COR-L47 (cell line): ENCODE measurements at regions not wholly inside any gene's neighbourhood (a gene's known extent, or its start where the extent isn't known, plus 50 kb on each side); places are given as distances from the start of the nearest gene placed in this dataset.

ENCODE experiments used
- DNase-seq: peaks from one replicate; lab custom pipeline; 2025; lab: John Stamatoyannopoulos, UW

GRCh38 chrY:21174697-21175463, 336.3 kb upstream of the RBMY1B start:
- no peak for DNase-seq

- DNase-seq: no peak
Observed at GRCh38 chrY:21175505-21175904, 335.6 kb upstream of the RBMY1B start.

GRCh38 chrY:21177306-21177800, 333.8 kb upstream of the RBMY1B start:
- no peak for DNase-seq

DNA sequence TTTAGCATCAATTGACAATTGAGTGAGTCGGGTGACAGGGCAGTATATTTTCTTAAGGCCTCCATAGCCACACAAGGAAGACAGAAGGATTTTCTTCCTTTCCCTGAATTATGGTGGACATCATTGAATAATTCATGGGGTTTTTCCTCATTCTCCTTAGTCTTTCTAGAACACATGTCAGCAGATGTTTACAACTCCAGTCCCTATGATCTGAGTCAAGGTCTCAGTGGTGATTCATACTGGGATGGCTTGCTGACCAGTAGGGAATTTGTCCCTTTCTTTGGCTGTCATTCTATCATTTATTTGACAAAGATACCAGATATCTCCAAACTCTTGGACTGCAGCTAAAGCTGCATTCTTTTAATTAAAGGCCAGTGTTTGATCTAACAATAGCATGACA, 332.9 kb upstream of the RBMY1B start:
- no peak for DNase-seq

GRCh38 chrY:21180921-21181320, 330.2 kb upstream of the RBMY1B start:
- peak; percentile 79 for DNase-seq

DNA sequence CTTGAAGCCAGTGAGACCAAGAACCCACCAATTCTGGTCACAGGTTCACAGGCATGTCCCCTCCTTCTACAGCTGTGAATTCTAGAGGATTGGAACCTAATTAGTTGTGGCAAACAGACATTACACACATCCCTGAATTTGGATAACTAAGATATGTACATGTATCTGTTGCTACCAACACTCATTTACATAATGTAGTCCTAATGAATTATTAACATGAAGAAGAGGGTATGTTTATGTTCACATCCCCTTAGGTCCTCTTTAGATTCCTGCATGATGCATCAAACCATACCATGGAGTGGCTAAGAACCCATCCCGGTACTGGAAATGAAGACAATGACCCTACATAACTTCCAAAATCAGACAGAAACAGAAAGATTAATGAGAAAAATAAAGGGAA, 326.9 kb upstream of the RBMY1B start:
- DNase-seq: no peak

- peak; percentile 8 for DNase-seq
Observed at GRCh38 chrY:21185419-21186105, 325.6 kb upstream of the RBMY1B start.

DNA sequence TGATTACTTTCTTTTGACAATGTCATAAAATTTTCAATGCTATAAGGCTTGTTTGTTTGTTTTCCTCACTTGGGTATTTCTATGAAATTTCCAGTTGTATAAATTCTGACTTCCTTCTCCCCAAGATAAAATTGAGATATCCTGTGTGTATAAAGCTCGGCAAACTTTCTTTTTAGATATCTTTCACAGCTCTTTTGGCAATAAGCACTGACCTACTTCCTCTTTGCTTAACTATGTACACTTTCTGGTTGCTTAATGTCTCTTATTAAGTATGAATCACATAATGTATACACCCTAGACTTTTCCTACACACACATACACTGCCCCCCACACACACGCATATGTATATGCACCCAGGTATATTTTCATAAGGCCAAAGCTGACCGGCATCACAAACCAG, 318.4 kb upstream of the RBMY1B start:
- no peak for DNase-seq

- DNase-seq: no peak
Observed at GRCh38 chrY:21200246-21200645, 310.9 kb upstream of the RBMY1B start.

GRCh38 chrY:21227849-21228248, 283.3 kb upstream of the RBMY1B start:
- DNase-seq: no peak

GRCh38 chrY:21240221-21240620, 270.9 kb upstream of the RBMY1B start:
- DNase-seq: no peak

- no peak for DNase-seq
Observed at GRCh38 chrY:21240662-21241310, 270.4 kb upstream of the RBMY1B start.

DNA sequence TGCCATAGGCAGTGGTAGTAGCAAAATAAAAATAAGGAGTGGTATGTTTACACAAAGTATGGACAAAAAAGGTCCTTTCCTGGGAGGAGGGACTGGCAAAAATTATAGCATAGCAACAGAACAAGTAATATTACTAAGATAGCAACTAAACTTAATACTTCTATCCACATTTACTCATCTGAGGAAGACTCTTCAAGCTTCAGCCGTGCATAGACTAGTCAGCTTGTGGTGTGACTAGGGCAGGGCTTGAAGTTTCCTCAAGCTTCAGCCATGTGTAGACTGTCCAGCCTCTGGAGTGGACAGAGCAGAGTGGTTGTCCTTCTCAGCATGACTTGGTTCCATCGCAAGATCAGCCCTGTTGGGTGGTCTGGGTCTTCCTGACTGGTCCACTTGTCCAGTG, 268.3 kb upstream of the RBMY1B start:
- no peak for DNase-seq

DNA sequence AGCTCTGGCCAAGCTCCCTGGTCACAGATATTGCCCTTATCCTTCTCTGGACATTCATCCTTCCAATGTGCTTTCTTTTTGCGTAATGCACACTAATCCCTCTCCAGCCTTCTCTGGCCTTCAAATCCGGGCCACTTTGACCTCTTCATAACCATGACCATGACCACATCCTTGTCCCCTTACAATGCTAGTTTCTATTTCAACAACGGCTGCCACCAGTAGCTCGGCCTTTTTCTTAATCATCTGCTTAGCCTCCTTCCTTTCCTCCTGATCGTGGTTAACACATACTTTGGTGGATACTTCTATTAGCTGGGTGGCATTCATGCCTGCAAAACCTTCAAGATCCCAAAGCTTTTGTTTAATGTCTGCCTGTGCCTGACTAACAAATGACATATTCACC, 264.4 kb upstream of the RBMY1B start:
- no peak for DNase-seq

- DNase-seq: no peak
Observed at GRCh38 chrY:21248591-21248990, 262.5 kb upstream of the RBMY1B start.

DNA sequence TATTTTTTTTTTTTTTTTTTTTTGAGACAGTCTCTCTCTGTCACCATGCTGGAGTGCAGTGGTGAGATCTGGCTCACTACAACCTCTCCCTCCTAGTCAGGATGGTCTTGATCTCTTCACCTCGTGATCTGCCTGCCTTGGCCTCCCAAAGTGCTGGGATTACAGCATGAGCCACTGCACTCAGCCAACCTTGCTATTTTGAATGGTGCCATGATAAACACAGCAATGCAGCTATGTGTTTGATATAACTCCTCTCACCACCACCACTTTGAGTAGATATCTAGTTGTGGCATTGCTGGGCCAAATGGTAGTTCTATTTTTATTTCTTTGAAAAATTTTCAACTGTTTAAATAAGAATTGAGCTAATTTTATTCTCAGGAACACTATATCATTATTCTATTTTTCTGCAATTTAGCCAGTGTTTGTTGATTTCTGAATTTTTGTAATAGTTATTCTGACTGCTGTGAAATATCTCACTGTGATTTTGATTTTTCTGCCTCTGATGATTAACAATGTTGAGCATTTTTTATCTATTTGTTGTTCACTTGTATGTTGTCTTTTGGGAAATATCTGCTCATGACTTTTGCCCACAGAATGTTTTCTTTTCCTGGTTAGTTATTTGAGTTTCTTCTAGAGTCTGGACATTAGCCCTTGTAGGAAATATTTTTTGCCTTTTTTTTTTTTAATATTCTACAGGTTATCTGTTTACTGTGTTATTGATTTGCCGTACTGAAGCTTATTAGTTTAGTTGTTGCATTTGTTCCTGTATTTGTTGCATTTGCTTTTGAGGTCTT, 257.5 kb upstream of the RBMY1B start:
- DNase-seq: no peak

DNA sequence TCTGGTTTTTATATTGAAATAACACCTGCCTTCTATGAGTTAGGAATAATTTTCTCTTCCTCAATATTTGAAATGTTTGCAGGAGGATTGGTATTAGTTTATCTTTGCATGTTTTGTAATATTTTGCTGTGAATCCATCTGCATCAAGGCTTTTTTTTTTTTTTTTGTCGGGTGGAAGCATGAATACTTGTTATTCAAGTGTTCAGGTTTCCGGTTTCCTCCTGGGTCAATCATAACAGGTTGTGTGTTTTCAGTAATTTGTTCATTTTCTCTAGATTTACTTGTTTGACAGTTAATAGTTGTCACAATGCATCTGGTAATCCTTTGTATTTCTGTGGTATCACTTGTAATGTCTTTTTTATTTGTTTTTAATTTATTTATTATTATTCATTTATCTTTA, 256.7 kb upstream of the RBMY1B start:
- no peak for DNase-seq

- no peak for DNase-seq
Observed at GRCh38 chrY:21256820-21257219, 254.3 kb upstream of the RBMY1B start.

GRCh38 chrY:21259707-21260106, 251.4 kb upstream of the RBMY1B start:
- no peak for DNase-seq

GRCh38 chrY:21260325-21260724, 250.8 kb upstream of the RBMY1B start:
- peak; percentile 2 for DNase-seq

- DNase-seq: no peak
Observed at GRCh38 chrY:21261158-21261557, 250.0 kb upstream of the RBMY1B start.

- no peak for DNase-seq
Observed at GRCh38 chrY:21266751-21267150, 244.4 kb upstream of the RBMY1B start.
